Stomach (tissue), 8 donors: ENCODE measurements at regions not wholly inside any gene's neighbourhood (a gene's known extent, or its start where the extent isn't known, plus 50 kb on each side); places are given as distances from the start of the nearest gene placed in this dataset.
"Not testable (repeated sequence)": the region's sequence is repeated elsewhere in the genome, so short reads cannot be mapped to it uniquely, and the experiment has no call there.

ENCODE experiments used
- DNase-seq, 2 donors: peaks; one replicate each; pipeline versions ENCODE4 v3.0.0 to v3.0.0-alpha.2; 2013 to 2019
- H3K27ac ChIP-seq, 5 donors: fragments of 200-600 bp in 4 of 5; sonication (generic) in 4 of 5; one replicate each; pipeline ENCODE4 v1.5.1; 2013 to 2019; ENCODE audit warnings: mild to moderate bottlenecking in 1 of 5, moderate library complexity in 1 of 5
- H3K27me3 ChIP-seq, 3 donors: fragments of 200-600 bp; sonication (generic); one replicate each; pipeline ENCODE4 v1.5.1; 2017 to 2019; ENCODE audit warnings: mixed run types in 1 of 3
- H3K36me3 ChIP-seq, 4 donors: fragments of 200-600 bp; sonication (generic); 1 replicate in 3 of 4; 2 replicates in 1 of 4; pipeline ENCODE4 v1.5.1; 2016 to 2019
- H3K4me1 ChIP-seq, 4 donors: fragments of 200-600 bp; sonication (generic); one replicate each; pipeline ENCODE4 v1.5.1; 2016 to 2019
- H3K4me3 ChIP-seq, 4 donors: fragments of 200-600 bp; sonication (generic) in 3 of 4; one replicate each; pipeline ENCODE4 v1.5.1; 2016 to 2019; ENCODE audit warnings: mild to moderate bottlenecking in 1 of 4
- H3K9me3 ChIP-seq, 4 donors: fragments of 200-600 bp; sonication (generic); one replicate each; pipeline ENCODE4 v1.5.1; 2016 to 2019
- CTCF ChIP-seq, 7 experiments: fragments of 450-650 bp in 4 of 7; fragments of 200-600 bp in 3 of 7; sonication (generic) in 3 of 7; IDR thresholded peaks; one replicate each; pipeline ENCODE4 v1.5.1; 2016 to 2019; ENCODE audit warnings: antibody characterized with exemption in 7 of 7, control low read depth in 2 of 7, mild to moderate bottlenecking in 1 of 7
- EP300 ChIP-seq: sonication (generic); formaldehyde crosslinking; IDR thresholded peaks from one replicate; pipeline ENCODE4 v1.6.1; 2017; ENCODE audit warnings: antibody characterized with exemption
- POLR2A ChIP-seq, 4 donors: fragments of 450-650 bp; IDR thresholded peaks; one replicate each; pipeline ENCODE4 v1.6.1; 2016; ENCODE audit warnings: antibody characterized with exemption in 4 of 4, control low read depth in 2 of 4, mild to moderate bottlenecking in 1 of 4, moderate library complexity in 1 of 4
- POLR2AphosphoS5 ChIP-seq, 3 donors: sonication (generic); formaldehyde crosslinking; IDR thresholded peaks; one replicate each; pipeline ENCODE4 v1.6.1; 2016; ENCODE audit warnings: antibody characterized with exemption in 3 of 3
- WGBS, 5 donors: extraction: QIAGEN DNeasy Blood & Tissue Kit in 3 of 5; methylation state at CpG; one replicate each; pipeline versions ENCODE4 v1.1.5 to v1.1.7; 2013 to 2018; 5-methylcytosine and 5-hydroxymethylcytosine counted together
- intact Hi-C: fragments of 100-400 bp; cut with DNase I; formaldehyde crosslinking; loops from one replicate; pipeline ENCODE4 v1.15.1; 2023; ENCODE audit warnings: low total_unique reads
- donor health status: healthy with polysubstance abuse.
- donor health status: Bipolar disorder and iron deficiency.
- donor health status: healthy.

- no peak overlapping the region for H3K27ac ChIP-seq
- TF ChIP-seq EP300 (no peak), POLR2A (IDR thresholded peaks at IDR 0.05) (no peak), CTCF (IDR thresholded peaks at IDR 0.05) (no peak), POLR2AphosphoS5 (IDR thresholded peaks at IDR 0.05) (no peak)
- DNase-seq = no peak
- no peaks in the 10 kb centered on the region for H3K36me3 ChIP-seq
- peaks cover 0 to 42% (median 0%) of the 10 kb centered on the region in 3 donors for H3K27me3 ChIP-seq
- no peak overlapping the region for H3K4me3 ChIP-seq
- no peaks in the 10 kb centered on the region for H3K4me1 ChIP-seq
- H3K9me3 ChIP-seq = no peaks in the 10 kb centered on the region
- 75 to 87% (median 82%) methylated on average over 2 of the region's 2 CpGs for WGBS, 5 donors
- intact Hi-C loops = no loop called here
These were observed 65.2 kb upstream of the ADA2 start for GRCh38 chr22:17284466-17284865.

- H3K27me3 ChIP-seq = peaks cover 0 to 42% (median 0%) of the 10 kb centered on the region in 3 donors
- intact Hi-C loops, H3K27ac ChIP-seq, H3K4me3 ChIP-seq, DNase-seq, H3K36me3 ChIP-seq, H3K4me1 ChIP-seq, H3K9me3 ChIP-seq: not testable (repeated sequence)
- 79 to 86% (median 83%) methylated on average over 10 of the region's 10 CpGs for WGBS, 5 donors
These were observed 64.6 kb upstream of the ADA2 start for GRCh38 chr22:17283865-17284264.

- H3K9me3 ChIP-seq = no peaks in the 10 kb centered on the region
- H3K4me3 ChIP-seq = no peak overlapping the region
- DNase-seq = no peak
- no peaks in the 10 kb centered on the region for H3K36me3 ChIP-seq
- no peaks in the 10 kb centered on the region for H3K4me1 ChIP-seq
- 54 to 75% (median 64%) methylated on average over 4 of the region's 4 CpGs for WGBS, 5 donors
- H3K27ac ChIP-seq = no peak overlapping the region
- no peak for TF ChIP-seq EP300
- intact Hi-C loops = no loop called here
- peaks cover 0 to 42% (median 0%) of the 10 kb centered on the region in 3 donors for H3K27me3 ChIP-seq
These were observed 64.2 kb upstream of the ADA2 start for GRCh38 chr22:17283423-17283822.

- intact Hi-C loops = no loop called here
- no peak for DNase-seq
- Histone ChIP-seq H3K9me3 (no peaks in the 10 kb centered on the region), H3K4me1 (no peaks in the 10 kb centered on the region), H3K27me3 (peaks cover 0 to 25% (median 0%) of the 10 kb centered on the region in 3 donors), H3K36me3 (no peaks in the 10 kb centered on the region), H3K4me3 (no peak overlapping the region), H3K27ac (no peak overlapping the region)
- TF ChIP-seq CTCF (IDR thresholded peaks at IDR 0.05) (no peak), POLR2A (IDR thresholded peaks at IDR 0.05) (no peak), POLR2AphosphoS5 (IDR thresholded peaks at IDR 0.05) (no peak), EP300 (no peak)
- WGBS, 5 donors = 50 to 66% (median 57%) methylated on average over 8 of the region's 8 CpGs
These were observed 62.2 kb upstream of the ADA2 start for GRCh38 chr22:17281440-17281841.

GRCh38 chr22:17281026-17281425 is 61.8 kb upstream of the ADA2 start:
- no peak overlapping the region for H3K27ac ChIP-seq
- DNase-seq = no peak
- no peaks in the 10 kb centered on the region for H3K4me1 ChIP-seq
- WGBS, 5 donors = 86 to 93% (median 89%) methylated on average over 5 of the region's 5 CpGs
- TF ChIP-seq EP300 (no peak), POLR2AphosphoS5 (IDR thresholded peaks at IDR 0.05) (no peak), POLR2A (IDR thresholded peaks at IDR 0.05) (no peak), CTCF (IDR thresholded peaks at IDR 0.05) (no peak)
- H3K9me3 ChIP-seq = no peaks in the 10 kb centered on the region
- no peak overlapping the region for H3K4me3 ChIP-seq
- peaks cover 0 to 21% (median 0%) of the 10 kb centered on the region in 3 donors for H3K27me3 ChIP-seq
- intact Hi-C loops = no loop called here
- H3K36me3 ChIP-seq = no peaks in the 10 kb centered on the region
